SU-DHL-6 (cell line): ENCODE measurements at regions not wholly inside any gene's neighbourhood (a gene's known extent, or its start where the extent isn't known, plus 50 kb on each side); places are given as distances from the start of the nearest gene placed in this dataset.

Experiments used
- EZH2phosphoT487 ChIP-seq: fragments of 200-600 bp; sonication (generic), shearing (Covaris generic); conservative IDR thresholded peaks from 2 replicates; pipeline ENCODE4 v1.6.1; 2018; ENCODE audit warnings: mild to moderate bottlenecking, antibody characterized with exemption, low read length, moderate library complexity, mixed read lengths
- TF ChIP-seq, protein P1 (sequence below): fragments of 200-600 bp; sonication (generic); IDR thresholded peaks from one replicate; pipeline ENCODE4 v1.5.1; 2017; ENCODE audit warnings: antibody characterized with exemption, mild to moderate bottlenecking, low read length, moderate library complexity; ENCODE audit not compliant: insufficient read depth, poor library complexity, severe bottlenecking

- TF ChIP-seq, protein P1, sequence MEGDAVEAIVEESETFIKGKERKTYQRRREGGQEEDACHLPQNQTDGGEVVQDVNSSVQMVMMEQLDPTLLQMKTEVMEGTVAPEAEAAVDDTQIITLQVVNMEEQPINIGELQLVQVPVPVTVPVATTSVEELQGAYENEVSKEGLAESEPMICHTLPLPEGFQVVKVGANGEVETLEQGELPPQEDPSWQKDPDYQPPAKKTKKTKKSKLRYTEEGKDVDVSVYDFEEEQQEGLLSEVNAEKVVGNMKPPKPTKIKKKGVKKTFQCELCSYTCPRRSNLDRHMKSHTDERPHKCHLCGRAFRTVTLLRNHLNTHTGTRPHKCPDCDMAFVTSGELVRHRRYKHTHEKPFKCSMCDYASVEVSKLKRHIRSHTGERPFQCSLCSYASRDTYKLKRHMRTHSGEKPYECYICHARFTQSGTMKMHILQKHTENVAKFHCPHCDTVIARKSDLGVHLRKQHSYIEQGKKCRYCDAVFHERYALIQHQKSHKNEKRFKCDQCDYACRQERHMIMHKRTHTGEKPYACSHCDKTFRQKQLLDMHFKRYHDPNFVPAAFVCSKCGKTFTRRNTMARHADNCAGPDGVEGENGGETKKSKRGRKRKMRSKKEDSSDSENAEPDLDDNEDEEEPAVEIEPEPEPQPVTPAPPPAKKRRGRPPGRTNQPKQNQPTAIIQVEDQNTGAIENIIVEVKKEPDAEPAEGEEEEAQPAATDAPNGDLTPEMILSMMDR: no peak
- no peak for TF ChIP-seq EZH2phosphoT487
These were observed 176.7 kb upstream of the PDZRN3 start for GRCh38 chr3:73801444-73801843.
